SK-MEL-5 (cell line): ENCODE measurements at regions not wholly inside any gene's neighbourhood (a gene's known extent, or its start where the extent isn't known, plus 50 kb on each side); places are given as distances from the start of the nearest gene placed in this dataset.

ENCODE experiments used
- DNase-seq: peaks from one replicate; pipeline ENCODE4 v3.0.0-alpha.2; 2016; ENCODE audit warnings: low read depth, low spot score
- in situ Hi-C: cut with HindIII; loops from 2 replicates; pipeline ENCODE4 v1.10.0; 2016; ENCODE audit warnings: low sequenced_read_pairs, high pct_unique_total_duplicates, low pct_unique_long_range_greater_than_20kb

DNA sequence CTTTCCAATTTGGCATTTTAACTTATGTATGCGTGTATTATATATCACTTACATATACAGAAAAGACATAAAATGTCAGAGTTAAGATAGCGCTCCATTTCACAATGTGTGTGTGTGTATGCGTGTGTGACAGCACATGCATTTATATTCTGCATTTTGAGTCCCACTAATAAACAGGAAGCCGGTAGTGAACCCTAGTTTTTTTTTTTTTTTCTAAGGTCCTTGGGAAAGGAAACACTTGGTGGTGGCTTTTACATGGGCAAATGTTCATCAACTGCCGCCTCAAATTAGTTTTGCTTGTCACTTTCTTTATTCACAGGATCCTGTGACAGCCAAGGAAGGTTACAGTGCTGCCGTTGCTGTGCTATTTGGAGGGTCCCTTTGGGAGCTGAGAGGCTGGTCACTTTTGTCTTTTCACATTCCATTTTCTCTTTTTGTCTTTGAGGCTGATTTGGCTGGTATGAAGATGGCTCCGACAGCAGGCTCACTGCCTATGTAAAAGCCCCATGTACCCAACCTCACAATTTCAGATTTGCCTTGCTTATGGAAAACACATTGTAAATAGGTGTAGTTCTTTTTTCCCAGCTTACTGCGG lies 298.9 kb downstream of the CSNK1G3 start:
- no peak for DNase-seq
- in situ Hi-C loops: no loop called here

DNA sequence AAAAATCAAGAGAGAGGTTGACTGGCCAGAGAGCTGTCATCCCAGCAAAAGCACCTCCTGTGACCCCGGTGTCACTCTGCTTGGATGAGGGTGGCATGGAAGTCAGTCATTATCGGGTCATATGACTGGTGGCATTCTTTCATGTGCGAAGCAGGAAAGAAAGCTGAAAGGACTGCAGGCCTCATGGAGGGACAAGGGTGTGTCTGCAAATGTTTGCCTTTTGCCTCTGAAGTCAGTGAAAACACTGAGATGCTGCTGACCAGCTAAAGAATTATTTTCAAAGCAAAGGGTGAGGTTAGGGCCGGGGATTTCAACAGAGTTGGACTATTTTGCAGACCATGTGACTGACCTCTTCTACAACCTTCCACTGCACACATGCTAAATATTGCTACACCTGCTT lies 298.3 kb downstream of the CSNK1G3 start:
- in situ Hi-C loops: no loop called here

DNA sequence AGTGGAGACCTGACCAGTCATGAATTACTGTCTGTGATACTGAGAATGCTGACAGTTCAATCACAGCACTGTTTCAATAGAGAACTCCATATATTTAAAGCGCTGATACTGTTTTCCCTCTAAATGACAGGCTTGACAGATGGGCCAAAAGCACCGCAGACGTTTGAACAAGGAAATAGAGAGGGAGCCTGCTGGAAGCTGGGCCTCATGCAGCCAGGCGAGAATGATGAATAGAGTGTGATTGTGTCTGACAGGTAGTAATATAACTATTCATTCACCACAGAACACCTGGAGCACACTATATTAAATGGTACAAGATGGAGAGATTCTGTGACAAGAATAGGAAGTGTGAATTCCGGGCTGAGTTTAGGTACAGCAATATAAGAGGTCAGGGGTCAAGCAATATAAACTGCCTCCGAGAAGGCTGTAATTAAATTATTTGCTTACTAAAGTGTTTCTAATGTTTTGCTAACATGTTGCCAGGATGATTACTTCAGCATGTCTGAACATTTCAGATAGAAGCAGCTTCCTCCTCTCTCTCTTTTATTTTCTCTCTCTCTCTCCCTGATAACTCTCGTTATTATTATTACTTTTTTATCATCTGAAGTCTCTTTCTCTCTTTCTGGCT lies 297.7 kb downstream of the CSNK1G3 start:
- in situ Hi-C loops: no loop called here
- no peak for DNase-seq

More for the DNA sequence above, 298.3 kb downstream of the CSNK1G3 start:
- DNase-seq: no peak

DNA sequence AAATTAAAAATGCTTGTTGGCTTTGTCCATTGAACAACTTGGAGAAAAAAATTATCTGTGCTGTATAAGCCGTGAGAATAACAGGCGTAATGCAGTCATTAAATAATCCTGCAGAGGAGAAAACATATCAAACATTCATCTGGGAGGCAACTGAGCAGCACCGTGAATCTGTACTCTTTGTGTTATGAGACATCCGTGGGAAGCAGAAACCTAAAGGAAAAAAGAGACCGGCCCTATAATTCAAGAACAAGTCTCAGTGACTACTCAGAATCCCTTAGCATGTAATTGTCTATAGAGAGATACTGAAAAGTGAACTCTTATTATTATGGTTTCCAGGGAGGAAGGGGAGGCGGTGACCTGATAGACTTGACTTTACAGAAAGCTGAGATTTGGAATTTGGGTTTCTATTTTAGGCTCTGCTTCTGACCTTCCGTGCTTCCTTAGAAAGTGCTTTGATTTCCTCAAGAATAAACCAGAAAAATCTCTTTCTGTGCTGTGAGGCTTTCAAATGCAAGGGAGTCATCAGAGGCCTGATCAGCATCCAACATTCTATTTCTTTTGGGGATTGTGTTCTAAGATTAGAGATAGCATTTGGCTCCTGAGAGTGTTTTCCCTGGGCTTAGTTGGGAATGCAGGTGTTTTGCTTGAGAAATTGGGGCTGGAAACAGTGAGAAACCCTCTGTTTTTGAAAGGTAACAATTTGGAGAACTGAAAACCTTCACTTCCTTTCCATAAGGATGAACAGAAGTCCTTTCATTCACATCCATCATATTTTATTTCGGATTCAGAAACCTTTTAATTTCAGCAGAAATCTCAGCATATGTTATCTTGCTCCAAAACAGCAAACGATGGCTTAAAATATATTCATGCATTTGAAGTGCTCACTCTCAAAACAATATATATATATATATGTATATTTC lies 296.7 kb downstream of the CSNK1G3 start:
- no peak for DNase-seq
- in situ Hi-C loops: no loop called here

DNA sequence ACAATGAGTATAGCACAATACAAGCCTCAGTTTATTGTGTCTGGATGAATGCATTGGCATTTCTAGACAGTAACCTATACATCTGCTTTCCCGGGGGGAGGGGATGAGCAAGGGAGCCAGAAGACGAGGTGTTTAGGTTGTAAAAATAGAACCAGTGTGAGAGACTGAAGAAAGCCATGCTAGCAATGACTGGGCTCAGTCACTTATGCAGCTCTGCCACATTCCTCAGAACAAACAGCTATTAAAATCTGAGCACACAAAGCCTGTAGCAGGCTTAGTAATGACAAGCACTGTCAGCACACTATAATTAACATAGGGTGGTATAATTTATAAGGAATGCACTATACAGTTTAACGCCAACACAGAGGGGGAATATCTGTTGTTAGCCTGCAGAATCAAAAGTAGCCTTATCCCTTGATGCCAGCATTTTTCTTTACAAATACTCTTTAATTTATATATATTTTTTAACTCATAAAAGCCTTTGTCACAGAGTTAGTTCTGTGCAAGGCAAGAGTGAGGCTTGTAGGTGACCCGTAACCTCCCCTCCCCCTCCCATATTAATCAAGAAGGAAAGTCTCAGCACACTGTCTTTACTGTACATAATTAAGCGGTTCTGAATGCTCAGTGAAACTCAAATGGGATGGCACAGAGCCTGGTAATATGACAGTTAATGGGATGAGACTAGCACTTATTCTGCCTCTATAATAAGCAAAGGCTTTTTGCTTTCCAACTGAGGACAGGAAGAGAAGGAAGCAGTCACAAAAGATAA lies 295.4 kb downstream of the CSNK1G3 start:
- peak; percentile 72 for DNase-seq
- in situ Hi-C loops: no loop called here

DNA sequence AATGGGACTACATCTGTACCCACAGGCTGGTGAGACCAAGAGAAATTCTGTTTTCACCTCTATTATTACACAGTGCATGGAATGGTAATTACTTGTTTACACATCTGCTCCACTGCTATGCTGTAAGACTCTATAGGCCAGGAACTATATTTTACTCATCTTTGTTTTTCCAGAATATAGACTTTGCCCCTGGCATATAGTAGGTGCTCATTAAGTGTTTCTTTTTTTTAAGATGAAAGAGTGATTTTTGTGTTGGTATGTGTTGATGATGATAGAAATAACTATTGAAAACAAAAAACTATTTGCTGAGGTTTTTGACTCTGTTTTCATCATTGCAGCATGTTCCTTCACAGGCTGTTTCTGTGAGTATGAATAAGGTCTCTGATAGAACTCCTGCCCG lies 294.7 kb downstream of the CSNK1G3 start:
- in situ Hi-C loops: no loop called here

DNA sequence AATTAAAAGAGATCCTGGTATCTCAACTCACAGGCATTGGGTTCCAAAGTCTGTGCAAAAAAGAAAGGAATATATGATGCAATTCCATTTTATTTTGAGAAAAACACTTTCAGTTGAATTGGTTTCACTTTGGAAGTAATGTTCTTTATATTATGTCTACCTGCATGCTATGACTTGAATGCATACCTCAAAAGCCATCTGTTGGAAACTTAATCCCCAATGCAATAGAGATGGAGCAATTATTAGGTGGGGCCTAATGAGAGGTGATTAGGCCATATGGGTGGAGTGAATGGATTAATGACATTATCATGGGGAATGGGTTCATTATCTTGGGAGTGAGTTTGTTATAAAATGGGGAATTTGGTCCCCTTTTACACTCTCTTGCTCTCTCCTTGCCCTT lies 293.3 kb downstream of the CSNK1G3 start:
- in situ Hi-C loops: no loop called here
- no peak for DNase-seq

More for the DNA sequence above, 294.7 kb downstream of the CSNK1G3 start:
- no peak for DNase-seq

DNA sequence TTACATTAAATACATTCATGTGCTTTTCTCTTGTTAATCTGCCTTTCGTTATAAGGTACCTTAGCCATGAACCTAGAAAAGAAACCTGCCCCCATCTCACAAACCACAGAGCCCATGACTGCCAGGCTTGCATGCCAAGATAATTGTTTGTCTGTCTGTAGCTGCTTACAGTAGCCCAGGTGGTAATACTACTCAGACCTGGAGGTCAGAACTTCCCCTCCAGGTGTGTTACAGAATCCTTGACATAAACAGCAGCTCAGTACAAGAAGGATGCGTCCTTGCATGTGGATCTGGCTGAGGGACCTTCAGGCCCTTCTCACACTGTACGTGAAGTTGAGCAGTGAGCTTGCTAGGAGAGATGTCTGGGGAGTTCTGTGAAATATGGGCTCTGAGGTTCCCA lies 291.4 kb downstream of the CSNK1G3 start:
- in situ Hi-C loops: no loop called here
- no peak for DNase-seq

DNA sequence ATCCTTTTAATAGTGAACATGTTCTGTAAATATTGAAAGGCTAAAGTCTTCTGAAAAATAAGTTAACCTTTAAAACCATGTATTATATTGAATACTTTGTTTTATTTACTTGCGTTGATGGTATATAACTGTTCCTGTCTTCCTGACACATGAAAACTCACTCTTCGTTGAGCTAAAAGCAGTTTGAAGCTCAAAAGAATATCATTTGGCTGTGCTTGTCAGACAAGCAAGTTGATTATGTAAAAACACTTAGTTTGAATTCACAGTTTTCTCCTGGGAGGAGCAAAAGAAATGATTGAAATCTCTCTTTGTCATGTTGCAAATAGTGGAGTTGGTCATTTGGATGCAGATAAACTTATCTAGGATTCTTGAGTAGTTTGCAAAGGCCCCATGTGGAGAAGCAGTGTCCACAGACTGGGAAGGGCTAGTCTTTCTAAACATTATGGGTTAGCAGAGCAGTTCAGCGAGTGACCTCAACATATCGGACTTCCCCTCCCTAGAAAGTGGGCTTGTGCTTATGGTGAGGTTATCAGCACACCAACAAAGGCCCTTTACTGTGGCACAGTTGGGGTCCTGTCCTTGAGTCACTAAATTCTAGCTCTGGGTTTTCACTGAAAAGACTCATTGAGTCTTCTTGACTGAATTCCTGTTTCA lies 290.4 kb downstream of the CSNK1G3 start:
- no peak for DNase-seq
- in situ Hi-C loops: no loop called here

DNA sequence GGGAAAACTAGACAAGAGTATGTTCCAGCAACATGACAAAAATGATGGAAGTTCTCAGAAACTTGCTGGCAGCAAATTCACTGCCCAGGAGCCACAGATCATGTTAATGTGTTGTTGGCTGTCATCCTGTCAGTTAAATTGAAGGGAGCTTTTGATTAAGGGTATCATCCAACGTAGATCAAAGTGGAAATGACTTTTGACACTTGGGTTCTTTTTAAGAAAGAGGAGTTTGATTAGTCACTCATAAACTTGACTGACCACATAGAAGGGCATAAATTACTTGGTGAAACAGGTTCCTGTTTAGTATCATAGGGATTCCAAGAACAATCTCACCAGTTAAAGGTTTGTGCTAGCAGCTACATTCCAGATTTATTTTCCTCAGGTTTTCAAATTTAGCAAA lies 288.7 kb downstream of the CSNK1G3 start:
- no peak for DNase-seq
- in situ Hi-C loops: no loop called here

DNA sequence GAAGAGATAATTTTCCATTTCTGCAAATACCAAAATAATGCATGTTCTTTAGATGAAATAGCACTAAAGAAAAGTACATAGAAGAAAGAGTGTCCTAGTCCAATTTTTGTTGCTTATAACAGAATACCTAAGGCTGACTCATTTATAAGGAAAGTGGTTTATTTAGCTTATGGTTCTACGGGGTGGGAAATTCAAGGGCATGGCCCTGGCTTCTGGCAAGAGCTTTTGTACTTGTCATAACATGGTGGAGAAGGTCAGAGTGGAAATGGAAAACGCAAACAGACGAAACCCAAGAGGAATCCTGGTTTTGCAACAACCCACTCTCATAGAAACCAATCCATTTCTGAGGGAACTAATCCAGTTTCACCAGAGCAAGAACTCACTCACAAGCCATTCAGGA lies 283.7 kb downstream of the CSNK1G3 start:
- in situ Hi-C loops: no loop called here
- DNase-seq: no peak

DNA sequence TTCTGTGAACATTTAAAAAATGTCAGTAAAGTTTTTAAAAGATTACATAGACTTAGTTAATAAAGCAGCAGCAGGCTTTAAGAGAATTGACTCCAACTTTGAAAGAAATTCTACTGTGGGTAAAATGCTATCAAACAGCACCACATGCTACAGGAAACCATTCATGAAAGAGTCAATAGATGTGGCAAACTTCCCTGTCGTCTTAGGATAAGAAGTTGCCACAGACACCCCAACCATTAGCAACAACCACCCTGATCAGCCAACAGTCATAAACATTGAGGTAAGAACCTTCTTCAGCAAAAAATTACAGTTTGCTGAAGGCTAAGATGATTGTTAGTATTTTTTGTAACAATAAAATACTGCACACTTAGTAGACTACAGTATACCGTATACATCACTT lies 278.2 kb downstream of the CSNK1G3 start:
- in situ Hi-C loops: no loop called here
- no peak for DNase-seq

DNA sequence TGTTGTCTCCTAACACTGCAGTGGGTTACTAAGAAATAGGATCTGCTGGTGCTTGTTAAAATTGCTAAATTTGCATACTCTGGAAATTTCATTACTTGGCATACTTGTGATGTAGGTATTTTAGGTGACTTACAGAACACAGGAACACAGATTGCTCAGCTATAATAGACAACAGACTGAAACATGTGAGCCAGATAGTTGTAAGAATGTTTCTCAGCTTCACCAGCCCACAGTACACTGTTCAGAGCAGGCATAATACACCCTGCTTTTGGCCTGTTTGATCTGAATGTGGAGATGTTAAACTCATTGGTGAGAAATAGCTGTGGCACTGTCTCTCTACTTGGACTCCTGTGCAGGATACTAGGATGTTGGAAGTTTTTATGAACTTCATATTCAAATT lies 275.7 kb downstream of the CSNK1G3 start:
- in situ Hi-C loops: no loop called here
- no peak for DNase-seq

DNA sequence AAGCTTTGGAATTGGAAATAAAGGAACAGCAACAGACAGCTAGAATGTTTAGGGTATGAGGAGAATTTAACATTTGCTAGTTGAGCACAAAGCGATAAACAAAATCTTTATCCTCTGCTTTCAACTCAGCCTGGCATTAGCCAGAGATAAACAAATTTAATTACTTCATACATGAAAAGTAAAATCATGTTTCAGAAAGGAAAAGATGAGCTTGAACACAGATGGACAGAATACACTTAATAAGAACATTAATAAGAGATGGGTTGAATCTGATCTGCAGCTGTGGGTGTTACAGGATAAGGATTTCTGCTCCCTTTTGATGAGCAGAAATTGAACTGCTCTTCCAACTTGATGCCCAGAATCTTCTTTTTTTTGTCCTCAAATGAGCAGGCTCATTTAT lies 275.2 kb downstream of the CSNK1G3 start:
- in situ Hi-C loops: no loop called here
- DNase-seq: no peak

DNA sequence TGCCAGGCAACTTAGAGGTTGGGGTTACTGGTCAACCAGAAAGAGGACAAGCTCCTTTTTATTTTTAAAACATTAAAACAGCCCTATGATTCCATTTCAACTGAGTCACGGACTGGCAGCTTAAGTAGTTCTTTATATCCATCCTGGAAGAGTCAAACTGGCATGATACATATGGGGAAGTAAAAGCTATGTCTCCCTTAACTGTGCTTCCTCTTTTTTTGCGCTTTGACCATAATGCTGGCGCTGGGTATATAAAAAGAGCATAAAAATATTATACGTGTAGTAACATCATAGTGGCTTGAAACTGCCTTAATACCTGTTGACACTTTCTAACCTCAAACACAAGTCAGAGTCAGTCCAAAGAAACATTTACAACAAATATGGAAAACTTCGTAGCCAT lies 274.4 kb downstream of the CSNK1G3 start:
- in situ Hi-C loops: no loop called here
- no peak for DNase-seq

DNA sequence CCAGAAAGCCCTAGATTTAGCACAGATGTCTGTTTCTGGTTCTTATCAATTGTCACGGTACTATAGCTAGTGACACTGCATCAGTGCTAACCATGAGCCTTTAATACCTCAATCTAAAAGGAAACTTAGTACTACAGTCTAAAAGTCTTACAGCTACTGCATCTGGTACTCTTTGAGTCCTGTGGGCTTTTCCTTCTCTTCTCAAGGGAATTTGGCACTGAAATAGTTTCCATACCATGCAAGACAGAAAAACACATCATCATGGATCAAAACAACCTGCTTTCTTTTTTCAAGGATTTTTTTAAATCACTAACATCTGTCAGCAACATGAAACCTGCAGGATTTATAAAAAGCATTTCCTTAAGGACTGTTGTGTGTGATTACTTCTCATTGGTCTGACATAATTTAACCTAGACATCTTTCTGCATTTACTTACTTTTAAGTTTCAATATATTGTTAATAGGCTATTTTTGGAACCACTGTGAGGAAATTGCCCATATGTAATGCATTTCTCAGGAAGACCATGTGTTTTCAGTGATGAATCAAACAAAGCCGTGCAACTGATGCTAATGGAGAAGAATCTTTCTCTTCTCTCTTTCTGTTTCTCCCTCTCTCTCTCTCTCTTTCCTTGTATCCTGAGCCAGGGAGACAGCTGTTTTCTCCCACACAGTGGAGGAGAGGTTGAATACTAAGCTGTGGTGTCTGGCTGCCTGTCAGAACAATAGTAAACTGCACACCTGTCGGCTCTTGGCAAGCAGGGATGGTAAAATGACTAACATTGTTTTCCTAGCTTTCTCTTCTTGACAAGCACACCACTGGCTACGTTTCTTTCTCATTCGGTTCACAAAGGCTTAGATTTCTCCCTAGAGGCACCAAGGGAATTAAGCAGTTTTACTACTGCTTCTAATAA lies 273.4 kb downstream of the CSNK1G3 start:
- in situ Hi-C loops: no loop called here
- DNase-seq: no peak

DNA sequence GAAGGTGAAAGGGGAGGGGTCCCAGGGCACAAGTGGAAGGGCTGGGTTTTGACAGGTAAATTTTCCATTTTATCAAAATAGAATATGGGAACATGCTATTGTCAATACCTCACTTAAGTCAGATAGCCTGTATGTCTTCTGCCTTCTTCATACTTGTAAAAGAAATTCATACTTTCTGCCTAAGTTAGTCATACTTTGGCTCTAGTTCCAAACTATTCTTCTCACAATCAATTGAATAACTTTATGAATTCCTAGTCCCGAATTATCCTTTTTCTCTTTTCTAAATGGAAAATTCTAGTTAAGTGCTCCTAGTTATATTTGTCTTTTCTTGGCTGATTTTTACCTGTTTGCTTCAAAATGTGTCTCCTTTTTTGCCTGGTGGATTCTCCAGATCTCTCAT lies 271.4 kb downstream of the CSNK1G3 start:
- DNase-seq: no peak
- in situ Hi-C loops: no loop called here
